SK-N-SH (cell line): ENCODE measurements at regions not wholly inside any gene's neighbourhood (a gene's known extent, or its start where the extent isn't known, plus 50 kb on each side); places are given as distances from the start of the nearest gene placed in this dataset.
"Not testable (repeated sequence)": the region's sequence is repeated elsewhere in the genome, so short reads cannot be mapped to it uniquely, and the experiment has no call there.

ENCODE experiments used
- CTCF ChIA-PET: fragments of 300-600, 350-600 bp; formaldehyde crosslinking; extraction: SDS; loops from one replicate; lab custom pipeline; 2021; lab: Yijun Ruan, JAX
- POLR2A ChIA-PET: fragments of 350-600 bp; sonication (Branson Sonifier 250); formaldehyde crosslinking; extraction: SDS; loops from one replicate; lab custom pipeline; 2020; ENCODE audit warnings: antibody characterized with exemption, inconsistent platforms; lab: Yijun Ruan, JAX
- DNase-seq: peaks from one replicate; pipeline ENCODE4 v3.0.0; 2012
- H2AFZ ChIP-seq: fragments of 200-600 bp; sonication (generic); 2 replicates; pipeline ENCODE4 v1.8.1; 2016; ENCODE audit warnings: antibody characterized with exemption, mild to moderate bottlenecking, low read depth
- H3F3A ChIP-seq: fragments of 200-600 bp; sonication (generic); replicated peaks from 2 replicates; pipeline ENCODE3; 2016; ENCODE audit warnings: antibody characterized with exemption, mild to moderate bottlenecking; ENCODE audit not compliant: insufficient read depth
- H3K27ac ChIP-seq, 2 experiments: fragments of 200-500 bp in 1 of 2; fragments of 200-600 bp in 1 of 2; sonication (Bioruptor generic) in 1 of 2; sonication (generic), shearing (Covaris generic) in 1 of 2; 2 replicates each; pipeline versions ENCODE4 v1.5.1 to v1.6.1; 2014 to 2016; ENCODE audit warnings: low read depth in 2 of 2, inconsistent platforms in 1 of 2, low read length in 1 of 2, mild to moderate bottlenecking in 1 of 2, mixed read lengths in 1 of 2
- H3K27me3 ChIP-seq: fragments of 200-600 bp; sonication (generic), shearing (Covaris generic); 2 replicates; pipeline ENCODE4 v1.6.1; 2016; ENCODE audit warnings: mixed run types; ENCODE audit not compliant: insufficient read depth
- H3K36me3 ChIP-seq, 2 experiments: fragments of 200-500 bp in 1 of 2; fragments of 200-600 bp in 1 of 2; sonication (Bioruptor generic) in 1 of 2; sonication (generic) in 1 of 2; replicated peaks in 1 of 2; 2 replicates each; pipeline versions ENCODE3 to v1.5.1; 2014 to 2016; ENCODE audit warnings: low read length in 1 of 2, mild to moderate bottlenecking in 1 of 2; ENCODE audit not compliant: insufficient read depth in 2 of 2, control insufficient read depth in 1 of 2
- H3K4me1 ChIP-seq, 2 experiments: fragments of 200-500 bp in 1 of 2; fragments of 200-600 bp in 1 of 2; sonication (Bioruptor generic) in 1 of 2; sonication (generic), shearing (Covaris generic) in 1 of 2; 2 replicates each; pipeline versions ENCODE4 v1.5.1 to v1.6.1; 2014 to 2016; ENCODE audit warnings: low read depth in 1 of 2, low read length in 1 of 2, mixed run types in 1 of 2; ENCODE audit not compliant: insufficient read depth in 2 of 2, control insufficient read depth in 1 of 2
- H3K4me2 ChIP-seq: fragments of 200-600 bp; sonication (generic), shearing (Covaris generic); 2 replicates; pipeline ENCODE4 v1.6.1; 2017; ENCODE audit warnings: mixed run types
- H3K4me3 ChIP-seq, 2 experiments: fragments of 200-500 bp in 1 of 2; fragments of 200-600 bp in 1 of 2; sonication (Bioruptor generic) in 1 of 2; sonication (generic), shearing (Covaris generic) in 1 of 2; 2 replicates each; pipeline versions ENCODE4 v1.5.1 to v1.8.1; 2014 to 2016; ENCODE audit warnings: low read depth in 2 of 2, inconsistent platforms in 1 of 2, low read length in 1 of 2, mild to moderate bottlenecking in 1 of 2, mixed read lengths in 1 of 2, moderate library complexity in 1 of 2
- H3K79me2 ChIP-seq: fragments of 200-600 bp; sonication (generic); 2 replicates; pipeline ENCODE4 v1.8.1; 2017; ENCODE audit warnings: mild to moderate bottlenecking; ENCODE audit not compliant: insufficient read depth
- H3K9ac ChIP-seq: fragments of 200-600 bp; sonication (generic); 2 replicates; pipeline ENCODE4 v1.6.1; 2017; ENCODE audit warnings: mixed run types
- H3K9me2 ChIP-seq: fragments of 200-600 bp; sonication (generic); 2 replicates; pipeline ENCODE4 v1.6.1; 2017; ENCODE audit warnings: mixed run types
- H3K9me3 ChIP-seq: fragments of 200-600 bp; sonication (generic); 2 replicates; pipeline ENCODE4 v1.6.1; 2017; ENCODE audit warnings: mixed run types, mild to moderate bottlenecking, moderate library complexity
- H4K20me1 ChIP-seq: fragments of 200-600 bp; sonication (generic); 2 replicates; pipeline ENCODE4 v1.6.1; 2017; ENCODE audit warnings: mild to moderate bottlenecking, mixed run types; ENCODE audit not compliant: insufficient read depth
- EP300 ChIP-seq, 2 experiments: IDR thresholded peaks; 2 replicates each; pipeline versions ENCODE4 v1.4.0 to v1.6.1; 2012; ENCODE audit warnings: borderline replicate concordance in 1 of 2, low read depth in 1 of 2, low read length in 1 of 2
- EZH2phosphoT487 ChIP-seq: fragments of 200-600 bp; sonication (generic); IDR thresholded peaks from 2 replicates; pipeline ENCODE4 v1.6.1; 2017; ENCODE audit warnings: low read depth, mixed run types, mild to moderate bottlenecking, antibody characterized with exemption, moderate library complexity, borderline replicate concordance
- FOSL2 ChIP-seq: IDR thresholded peaks from 2 replicates; pipeline ENCODE4 v1.4.0; 2012; ENCODE audit warnings: low read depth, mild to moderate bottlenecking, moderate library complexity, borderline replicate concordance
- FOXJ3 ChIP-seq: sonication (generic); formaldehyde crosslinking; IDR thresholded peaks from 2 replicates; pipeline ENCODE4 v1.5.1; 2020; ENCODE audit warnings: mild to moderate bottlenecking, missing genetic modification reagents
- GATA2 ChIP-seq: sonication (generic); formaldehyde crosslinking; IDR thresholded peaks from 2 replicates; pipeline ENCODE4 v1.5.0; 2020; ENCODE audit warnings: mild to moderate bottlenecking, missing genetic modification reagents
- MAX ChIP-seq: IDR thresholded peaks from 2 replicates; pipeline ENCODE4 v1.4.0; 2012; ENCODE audit warnings: low read depth
- MXI1 ChIP-seq: IDR thresholded peaks from 2 replicates; pipeline ENCODE4 v1.6.1; 2012; ENCODE audit warnings: mild to moderate bottlenecking, low read depth, low read length, improper control_type of control experiment
- NFIC ChIP-seq: IDR thresholded peaks from 2 replicates; pipeline ENCODE4 v1.4.0; 2012; ENCODE audit warnings: borderline replicate concordance
- PBX3 ChIP-seq: IDR thresholded peaks from 2 replicates; pipeline ENCODE4; 2012
- POLR2AphosphoS5 ChIP-seq: IDR thresholded peaks from 2 replicates; pipeline ENCODE4 v1.6.1; 2012; ENCODE audit warnings: low read depth, low read length
- RXRA ChIP-seq: IDR thresholded peaks from 2 replicates; pipeline ENCODE4 v1.4.0; 2012; ENCODE audit warnings: low read depth, mild to moderate bottlenecking, borderline replicate concordance
- SIN3A ChIP-seq: IDR thresholded peaks from 2 replicates; pipeline ENCODE4 v1.6.1; 2012; ENCODE audit warnings: low read depth, mild to moderate bottlenecking, low read length, moderate library complexity, borderline replicate concordance
- SMC3 ChIP-seq: IDR thresholded peaks from 2 replicates; pipeline ENCODE4 v1.6.1; 2012; ENCODE audit warnings: low read depth, low read length, improper control_type of control experiment
- TCF12 ChIP-seq: IDR thresholded peaks from 2 replicates; pipeline ENCODE4 v1.4.0; 2012
- TEAD4 ChIP-seq: IDR thresholded peaks from 2 replicates; pipeline ENCODE4 v1.4.0; 2012; ENCODE audit warnings: mild to moderate bottlenecking, borderline replicate concordance; ENCODE audit not compliant: insufficient read depth
- YY1 ChIP-seq: IDR thresholded peaks from 2 replicates; pipeline ENCODE4 v1.4.0; 2012; ENCODE audit warnings: low read depth, mild to moderate bottlenecking
- ZBTB33 ChIP-seq: IDR thresholded peaks from 2 replicates; pipeline ENCODE4 v1.4.0; 2012; ENCODE audit warnings: low read depth, borderline replicate concordance
- WGBS: methylation state at CpG from one replicate; pipeline ENCODE4 v1.1.6; 2017; ENCODE audit warnings: low lambda C conversion rate; 5-methylcytosine and 5-hydroxymethylcytosine counted together
- TF ChIP-seq, protein P1 (sequence below): IDR thresholded peaks from 2 replicates; pipeline ENCODE4 v1.4.0; 2012; ENCODE audit warnings: low read depth, borderline replicate concordance
- TF ChIP-seq, protein P2 (sequence below): fragments of 150-350 bp; IDR thresholded peaks from 2 replicates; pipeline ENCODE4 v1.6.1; 2017; ENCODE audit warnings: antibody characterized with exemption, low read length, low read depth, borderline replicate concordance

- TF ChIP-seq ZBTB33 = no peak
- no peak for TF ChIP-seq PBX3
- TF ChIP-seq FOSL2 = no peak
These were observed 742.9 kb downstream of the DHX35 start (continued) for GRCh38 chr20:39705032-39705431.

DNA sequence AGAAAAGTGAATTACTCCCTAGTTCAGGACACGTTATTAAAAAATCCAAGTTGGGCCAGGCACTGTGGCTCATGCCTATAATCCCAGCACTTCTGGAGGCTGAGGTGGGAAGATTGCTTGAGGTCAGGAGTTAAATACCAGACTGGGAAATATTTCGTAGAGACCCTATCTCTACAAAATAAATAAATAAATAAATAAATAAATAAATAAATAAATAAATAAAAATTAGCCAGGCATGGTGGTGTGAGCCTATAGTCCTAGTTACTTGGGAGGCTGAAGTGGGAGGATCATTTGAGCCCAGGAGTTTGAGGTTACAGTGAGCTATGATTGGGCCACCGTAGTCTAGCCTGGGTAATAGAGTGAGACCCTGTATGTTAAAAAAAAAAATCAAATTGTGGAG lies 741.2 kb downstream of the DHX35 start:
- H2AFZ ChIP-seq, H3K9me3 ChIP-seq, CTCF ChIA-PET, H3K27me3 ChIP-seq, H3K36me3 ChIP-seq, H3K9ac ChIP-seq, H3K9me2 ChIP-seq, DNase-seq, H4K20me1 ChIP-seq, H3K4me3 ChIP-seq, H3K4me2 ChIP-seq, H3F3A ChIP-seq, H3K27ac ChIP-seq, H3K79me2 ChIP-seq, POLR2A ChIA-PET, H3K4me1 ChIP-seq: not testable (repeated sequence)
- 31% methylated on average over 3 of the region's 3 CpGs for WGBS

DNA sequence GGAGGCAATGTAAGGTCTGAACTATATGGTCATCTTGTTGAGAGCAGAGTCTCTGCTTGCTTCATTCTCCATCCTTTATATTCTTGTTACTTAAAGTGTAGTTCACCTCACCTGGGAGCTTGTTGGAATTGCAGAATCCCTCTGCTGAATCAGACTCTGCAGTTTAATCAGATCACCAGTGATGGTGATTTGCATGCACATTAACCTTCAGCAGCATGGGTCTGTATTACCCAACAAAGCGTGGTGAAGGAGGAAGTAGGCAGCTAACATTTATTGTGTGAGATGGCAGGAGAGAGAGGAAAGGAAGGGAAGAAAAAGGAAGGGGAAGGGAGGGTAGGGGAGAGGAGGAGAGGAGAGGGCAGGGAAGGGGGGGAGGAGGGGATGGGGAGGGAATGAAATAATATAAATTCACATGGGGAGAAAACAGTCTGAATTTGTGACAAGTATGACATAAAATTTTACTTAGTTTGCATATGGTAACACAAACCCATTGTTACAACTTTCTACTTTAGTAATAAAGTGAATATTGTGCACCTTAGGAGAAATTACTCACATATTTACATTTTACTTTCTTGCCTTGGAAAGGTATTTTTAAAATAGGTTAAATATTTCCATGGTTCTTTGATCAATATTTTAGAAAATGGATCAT lies 740.7 kb downstream of the DHX35 start:
- Histone ChIP-seq H3K9me3 (no peaks in the 10 kb centered on the region), H3F3A (no peaks in the 10 kb centered on the region), H3K36me3 (no peaks in the 10 kb centered on the region), H3K9ac (no peak overlapping the region), H3K4me2 (no peak overlapping the region), H3K27me3 (no peaks in the 10 kb centered on the region), H2AFZ (no peak overlapping the region), H3K9me2 (no peaks in the 10 kb centered on the region), H3K79me2 (no peaks in the 10 kb centered on the region), H4K20me1 (no peaks in the 10 kb centered on the region), H3K4me3 (no peak overlapping the region), H3K27ac (no peak overlapping the region), H3K4me1 (peaks cover 0 to 6% of the 10 kb centered on the region in 2 experiments; a peak in 1 of 4 replicates)
- POLR2A ChIA-PET = no interaction called here
- 19% methylated on average over 1 of the region's 1 CpG for WGBS
- no peak for TF ChIP-seq SMC3
- TF ChIP-seq EZH2phosphoT487 = no peak
- no peak for TF ChIP-seq EP300 (IDR thresholded peaks at IDR 0.05; ENCODE audit: borderline replicate concordance in 1 of 2, low read depth in 1 of 2, low read length in 1 of 2)
- TF ChIP-seq POLR2AphosphoS5 = no peak
- no peak for TF ChIP-seq NFIC
- TF ChIP-seq GATA2 = no peak
- TF ChIP-seq FOXJ3 (CRISPR knock-in tag) = no peak
- no peak for TF ChIP-seq TCF12
- TF ChIP-seq, protein P1, sequence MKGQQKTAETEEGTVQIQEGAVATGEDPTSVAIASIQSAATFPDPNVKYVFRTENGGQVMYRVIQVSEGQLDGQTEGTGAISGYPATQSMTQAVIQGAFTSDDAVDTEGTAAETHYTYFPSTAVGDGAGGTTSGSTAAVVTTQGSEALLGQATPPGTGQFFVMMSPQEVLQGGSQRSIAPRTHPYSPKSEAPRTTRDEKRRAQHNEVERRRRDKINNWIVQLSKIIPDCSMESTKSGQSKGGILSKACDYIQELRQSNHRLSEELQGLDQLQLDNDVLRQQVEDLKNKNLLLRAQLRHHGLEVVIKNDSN = no peak
- TF ChIP-seq RXRA = no peak
- TF ChIP-seq TEAD4 = no peak
- TF ChIP-seq, protein P2, sequence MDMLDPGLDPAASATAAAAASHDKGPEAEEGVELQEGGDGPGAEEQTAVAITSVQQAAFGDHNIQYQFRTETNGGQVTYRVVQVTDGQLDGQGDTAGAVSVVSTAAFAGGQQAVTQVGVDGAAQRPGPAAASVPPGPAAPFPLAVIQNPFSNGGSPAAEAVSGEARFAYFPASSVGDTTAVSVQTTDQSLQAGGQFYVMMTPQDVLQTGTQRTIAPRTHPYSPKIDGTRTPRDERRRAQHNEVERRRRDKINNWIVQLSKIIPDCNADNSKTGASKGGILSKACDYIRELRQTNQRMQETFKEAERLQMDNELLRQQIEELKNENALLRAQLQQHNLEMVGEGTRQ = no peak
- no peak for TF ChIP-seq SIN3A
- no peak for TF ChIP-seq YY1
- TF ChIP-seq MXI1 = no peak
- no peak for TF ChIP-seq MAX
- DNase-seq = no peak
- CTCF ChIA-PET = no interaction called here
